ENCODE measurements at regions not wholly inside any gene's neighbourhood (a gene's known extent, or its start where the extent isn't known, plus 50 kb on each side); places are given as distances from the start of the nearest gene placed in this dataset.
A peak's percentile ranks its signal among the peaks of the same experiment; 100 is the strongest.

DNA sequence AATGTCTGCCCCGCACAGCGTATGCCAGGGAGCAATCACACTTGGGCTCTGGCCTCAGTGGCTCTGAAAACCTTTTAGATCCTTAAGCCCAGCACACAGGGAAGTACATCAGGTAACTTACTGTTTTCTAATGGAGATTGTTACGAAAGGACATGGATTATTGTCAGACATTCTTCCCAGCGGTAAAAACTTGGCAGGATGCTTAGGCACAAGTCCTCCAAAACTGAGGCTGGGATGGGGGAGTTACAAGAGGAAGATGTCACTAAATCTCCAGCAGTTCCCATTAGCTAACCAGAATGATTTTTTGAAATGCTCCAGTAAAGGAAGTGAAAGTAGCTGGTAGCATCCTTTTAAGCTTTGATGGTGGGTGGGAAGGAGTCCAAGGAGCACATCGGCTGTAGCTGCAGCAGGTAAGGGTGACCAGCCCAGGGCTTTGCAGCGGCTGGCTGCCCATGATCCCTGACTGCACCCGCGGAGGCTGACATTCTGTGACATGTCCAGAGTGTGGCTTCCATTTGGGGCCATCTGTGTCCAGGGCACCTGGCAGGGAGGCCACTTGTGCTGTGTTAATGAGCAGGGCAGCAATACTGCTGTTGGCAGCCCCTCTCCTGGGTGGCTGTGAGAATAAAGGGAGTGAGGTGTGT is 165.8 kb downstream of the GADD45G start:
- DNase-seq: peak; percentile 41

DNA sequence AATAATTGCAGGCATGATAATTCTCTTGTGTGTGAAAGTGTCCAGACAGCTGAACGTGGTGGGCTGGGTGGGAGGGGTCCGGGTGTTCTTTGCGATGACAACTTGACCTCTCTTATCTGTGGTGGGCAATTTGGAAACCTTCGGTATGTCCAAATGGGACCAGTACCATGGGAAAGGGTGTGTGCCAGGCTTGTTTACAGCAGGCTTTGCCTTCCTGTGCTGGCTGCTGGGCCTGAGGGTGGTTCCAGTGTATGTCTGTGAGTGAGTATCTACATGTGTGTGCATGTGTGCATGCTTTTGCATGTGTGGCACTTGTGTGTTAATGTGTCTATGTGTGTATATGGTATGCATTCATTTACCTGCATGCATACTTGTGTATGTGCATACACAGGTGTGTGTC is 166.4 kb downstream of the GADD45G start:
- no peak for DNase-seq

- no peak for DNase-seq
Measured at GRCh38 chr9:89773170-89773569, 168.4 kb downstream of the GADD45G start.

DNA sequence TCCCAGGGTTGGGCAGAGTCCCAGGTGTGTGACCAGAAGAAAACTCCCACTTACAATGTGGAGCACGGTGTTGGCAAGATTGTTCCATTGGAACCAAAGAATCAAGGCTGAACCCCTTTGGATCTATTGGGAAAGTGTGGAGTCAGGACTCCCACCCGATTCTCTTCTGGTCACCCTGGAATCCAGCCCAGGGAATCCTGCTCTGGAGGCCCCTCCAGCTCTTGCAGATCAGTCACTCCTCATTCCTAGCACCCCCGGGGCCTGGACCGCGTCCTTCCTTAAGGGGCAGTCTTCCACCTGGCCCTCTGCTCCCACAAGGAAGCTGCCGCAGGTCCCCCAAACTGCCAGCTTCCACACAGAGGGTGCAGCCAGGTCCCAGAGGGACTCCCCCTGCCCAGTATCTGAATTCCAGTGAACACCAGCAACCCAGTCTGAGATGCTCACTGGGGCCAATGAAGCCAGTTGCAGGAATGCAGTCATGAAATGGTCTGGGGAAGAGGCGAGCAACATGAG is 170.1 kb downstream of the GADD45G start:
- DNase-seq: no peak

- DNase-seq: no peak
Measured at GRCh38 chr9:89775641-89776040, 170.8 kb downstream of the GADD45G start.

DNA sequence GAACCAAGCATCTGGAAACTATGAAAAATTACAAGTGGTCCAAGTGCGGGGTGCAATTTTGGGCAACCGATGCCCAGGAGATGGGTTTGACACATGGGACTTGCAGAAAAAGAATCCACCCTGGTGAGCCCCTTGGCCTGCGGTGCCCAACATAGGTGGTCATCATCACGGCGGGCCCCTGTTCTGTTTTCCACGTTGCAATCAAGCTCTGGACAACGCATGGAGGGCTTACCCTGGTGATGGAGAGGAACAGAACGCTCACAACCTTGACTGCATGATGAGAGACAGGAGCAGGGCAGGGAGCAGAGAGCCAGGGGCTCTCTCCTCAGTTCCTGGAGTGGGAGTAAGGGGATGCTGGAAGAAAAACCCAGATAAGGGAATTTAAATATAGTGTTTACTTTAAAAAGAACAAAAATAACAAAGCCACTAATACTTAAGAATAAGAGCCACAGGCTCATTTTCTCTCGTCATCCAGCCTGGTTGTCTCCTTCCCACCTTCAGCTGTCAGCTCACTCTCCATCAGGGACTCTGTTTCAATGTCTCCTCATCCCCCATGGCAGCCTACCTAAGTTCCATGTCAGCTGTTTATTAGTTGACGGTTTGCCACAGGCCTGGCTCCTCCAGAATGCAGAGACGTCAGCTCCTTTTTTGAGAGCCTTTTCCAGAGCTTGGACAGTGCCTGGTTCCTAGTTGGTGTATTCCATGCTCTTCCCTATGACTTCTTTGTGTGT is 172.1 kb downstream of the GADD45G start:
- DNase-seq: no peak

DNA sequence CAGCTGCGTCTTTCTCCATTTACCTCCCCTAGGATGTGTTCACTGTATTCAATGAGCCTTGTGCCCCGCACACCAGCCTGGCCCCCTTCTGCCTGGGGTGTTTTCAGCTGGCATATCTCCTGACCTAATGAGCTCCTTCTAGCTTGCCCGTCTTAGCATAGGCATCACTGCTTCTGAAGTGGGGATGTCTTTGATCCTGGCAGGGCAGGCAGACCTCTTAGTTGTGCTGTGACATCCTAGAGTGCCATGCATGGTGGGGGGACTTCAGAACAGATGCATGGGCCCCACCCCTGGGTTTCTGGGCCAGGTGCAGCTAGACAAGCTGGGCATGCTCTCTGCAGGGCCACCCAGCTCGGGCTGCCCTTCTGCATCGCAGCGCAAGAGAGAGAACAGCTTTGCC is 172.7 kb downstream of the GADD45G start:
- no peak for DNase-seq

- no peak for DNase-seq
Measured at GRCh38 chr9:89778100-89779090, 173.6 kb downstream of the GADD45G start.

- peak; percentile 42 for DNase-seq
Measured at GRCh38 chr9:89779405-89780203, 174.8 kb downstream of the GADD45G start.

DNA sequence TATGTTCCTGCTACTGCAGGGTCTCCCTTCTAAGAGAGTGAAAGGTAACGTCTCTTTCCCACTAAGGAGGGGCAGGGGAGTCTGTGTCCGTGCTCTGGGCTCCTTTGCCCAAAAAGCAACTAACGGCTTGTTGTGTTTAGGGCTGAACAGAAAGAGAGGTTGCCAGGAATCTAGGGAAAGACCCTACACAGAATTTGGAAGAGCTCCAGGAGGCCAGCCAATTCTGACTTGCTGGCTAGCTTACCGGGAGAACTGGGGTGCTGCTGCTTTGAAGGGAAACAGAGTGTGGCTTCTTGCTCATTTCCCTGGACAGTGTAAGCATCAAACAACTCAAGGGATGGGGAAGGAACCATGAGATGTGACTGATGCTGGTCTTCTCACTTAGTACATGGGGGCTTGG is 176.1 kb downstream of the GADD45G start:
- DNase-seq: no peak

GRCh38 chr9:89781838-89782540 is 177.2 kb downstream of the GADD45G start:
- no peak for DNase-seq

DNA sequence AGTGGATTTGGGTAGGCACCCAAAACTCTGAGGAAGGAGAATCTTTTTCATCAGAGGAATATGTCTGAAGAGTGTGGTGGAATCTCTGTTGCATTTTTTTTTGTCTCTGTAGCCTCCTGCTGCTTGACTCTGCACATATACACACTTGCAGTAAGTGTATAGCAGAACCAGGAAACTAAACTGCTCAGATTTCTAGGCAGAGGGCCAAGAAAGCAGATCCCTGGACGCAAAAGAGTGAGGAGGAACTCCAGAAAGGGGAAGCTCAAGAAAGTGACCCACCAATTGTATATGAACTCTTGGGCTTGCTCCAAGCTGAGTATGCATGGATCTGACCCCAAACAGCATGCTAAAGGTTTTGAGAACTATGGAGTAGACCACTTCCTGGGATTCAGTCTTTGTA is 181.8 kb downstream of the GADD45G start:
- DNase-seq: peak; percentile 85

- DNase-seq: no peak
Measured at GRCh38 chr9:89787595-89787994, 182.8 kb downstream of the GADD45G start.

GRCh38 chr9:89788434-89788833 is 183.6 kb downstream of the GADD45G start:
- no peak for DNase-seq

GRCh38 chr9:89789922-89790510 is 185.2 kb downstream of the GADD45G start:
- DNase-seq: no peak

DNA sequence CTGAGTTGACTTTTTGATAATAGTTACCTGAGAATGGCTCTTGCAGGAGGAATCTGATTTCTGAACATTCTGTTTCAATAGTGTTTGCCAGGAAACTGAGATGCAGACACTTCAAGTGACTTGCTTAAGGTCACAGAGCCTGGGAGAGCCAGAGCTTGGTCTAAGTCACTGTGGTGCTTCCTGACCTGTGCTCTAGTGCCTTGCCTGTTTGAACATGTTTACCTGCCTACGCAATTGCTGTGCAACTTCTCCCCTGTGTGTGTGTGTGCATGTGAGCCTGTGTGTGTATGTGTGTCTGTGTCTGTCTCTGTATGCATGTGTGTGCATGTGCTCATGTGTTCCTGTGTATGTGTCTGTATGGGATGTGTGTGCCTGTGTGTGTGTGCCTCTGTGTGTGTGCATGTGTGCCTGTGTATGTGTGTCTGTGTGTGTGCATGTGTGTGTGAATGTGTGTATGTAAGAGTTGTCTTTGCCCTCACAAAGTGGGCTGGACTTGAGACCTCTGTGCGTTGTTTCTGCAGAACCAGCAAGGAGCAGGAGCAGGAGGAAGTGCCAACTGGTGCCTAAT is 185.8 kb downstream of the GADD45G start:
- no peak for DNase-seq

GRCh38 chr9:89791754-89792153 is 186.9 kb downstream of the GADD45G start:
- DNase-seq: peak; percentile 57

GRCh38 chr9:89792189-89793123 is 187.6 kb downstream of the GADD45G start:
- no peak for DNase-seq

DNA sequence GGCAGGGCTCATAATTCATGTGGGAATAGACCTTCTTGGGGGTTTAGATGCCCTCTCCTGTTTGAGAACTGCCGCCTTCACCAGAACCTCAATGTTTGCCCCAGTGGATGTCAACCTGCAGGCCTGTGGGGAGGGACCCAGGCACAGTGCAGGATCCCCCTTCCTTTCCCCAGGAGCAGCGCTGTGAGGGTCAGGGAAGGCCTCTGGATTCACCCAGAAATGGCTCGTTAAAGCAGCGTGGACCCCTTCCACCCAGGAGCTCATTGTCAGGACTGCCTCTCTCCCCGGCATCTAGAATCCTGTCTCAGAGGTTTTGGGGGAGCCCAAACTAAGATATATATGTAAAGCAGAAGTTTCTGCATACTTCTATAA is 188.3 kb downstream of the GADD45G start:
- DNase-seq: no peak
